Thyroid gland (tissue), 4 donors: ENCODE measurements at regions not wholly inside any gene's neighbourhood (a gene's known extent, or its start where the extent isn't known, plus 50 kb on each side); places are given as distances from the start of the nearest gene placed in this dataset.

Experiments used
- POLR2A ChIP-seq, 2 donors: fragments of 450-650 bp; IDR thresholded peaks; one replicate each; pipeline ENCODE4 v1.6.1; 2017; ENCODE audit warnings: antibody characterized with exemption in 2 of 2, mild to moderate bottlenecking in 2 of 2, moderate library complexity in 1 of 2
- TF ChIP-seq, protein P1 (sequence below), 6 experiments: fragments of 200-600 bp in 3 of 6; fragments of 450-650 bp in 3 of 6; sonication (generic) in 3 of 6; IDR thresholded peaks; one replicate each; pipeline ENCODE4 v1.5.1; 2016 to 2019; ENCODE audit warnings: antibody characterized with exemption in 6 of 6, mild to moderate bottlenecking in 2 of 6, inconsistent platforms in 1 of 6, moderate library complexity in 1 of 6

DNA sequence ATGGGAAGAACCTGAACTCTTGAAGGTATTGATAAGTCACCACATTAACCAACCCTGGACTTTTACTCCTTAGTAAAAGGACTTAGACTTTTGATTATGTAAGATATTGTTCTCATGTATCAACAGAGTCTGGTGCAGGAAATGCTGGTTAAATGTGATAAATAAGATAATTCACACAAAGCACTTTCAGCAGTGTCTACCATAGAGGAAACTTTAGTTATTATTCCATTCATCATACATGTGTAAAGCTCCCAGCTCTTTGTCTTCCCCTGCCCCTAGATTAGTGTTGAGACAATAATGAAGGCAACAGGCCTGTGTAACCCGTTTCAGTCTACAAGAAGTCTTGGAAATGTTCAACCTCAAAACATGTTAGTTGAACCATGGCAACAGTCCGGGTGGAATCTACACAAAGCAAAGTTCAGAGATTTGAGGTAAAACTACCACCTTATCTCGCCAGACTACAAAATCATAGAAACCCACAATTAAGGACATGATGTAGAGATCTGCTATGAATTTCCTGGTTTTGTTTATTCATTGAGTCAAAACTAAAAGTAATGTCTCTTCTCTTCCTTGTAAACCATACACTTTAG is 109.9 kb upstream of the ADO start:
- TF ChIP-seq, protein P1, sequence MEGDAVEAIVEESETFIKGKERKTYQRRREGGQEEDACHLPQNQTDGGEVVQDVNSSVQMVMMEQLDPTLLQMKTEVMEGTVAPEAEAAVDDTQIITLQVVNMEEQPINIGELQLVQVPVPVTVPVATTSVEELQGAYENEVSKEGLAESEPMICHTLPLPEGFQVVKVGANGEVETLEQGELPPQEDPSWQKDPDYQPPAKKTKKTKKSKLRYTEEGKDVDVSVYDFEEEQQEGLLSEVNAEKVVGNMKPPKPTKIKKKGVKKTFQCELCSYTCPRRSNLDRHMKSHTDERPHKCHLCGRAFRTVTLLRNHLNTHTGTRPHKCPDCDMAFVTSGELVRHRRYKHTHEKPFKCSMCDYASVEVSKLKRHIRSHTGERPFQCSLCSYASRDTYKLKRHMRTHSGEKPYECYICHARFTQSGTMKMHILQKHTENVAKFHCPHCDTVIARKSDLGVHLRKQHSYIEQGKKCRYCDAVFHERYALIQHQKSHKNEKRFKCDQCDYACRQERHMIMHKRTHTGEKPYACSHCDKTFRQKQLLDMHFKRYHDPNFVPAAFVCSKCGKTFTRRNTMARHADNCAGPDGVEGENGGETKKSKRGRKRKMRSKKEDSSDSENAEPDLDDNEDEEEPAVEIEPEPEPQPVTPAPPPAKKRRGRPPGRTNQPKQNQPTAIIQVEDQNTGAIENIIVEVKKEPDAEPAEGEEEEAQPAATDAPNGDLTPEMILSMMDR (IDR thresholded peaks at IDR 0.05): no peak
- no peak for TF ChIP-seq POLR2A (IDR thresholded peaks at IDR 0.05)
